Activated CD4-positive, alpha-beta T cell treated with anti-CD3 and anti-CD28 coated beads, Interleukin-2, amount 50 U/mL, for 16 hours (primary cell): ENCODE measurements at regions not wholly inside any gene's neighbourhood (a gene's known extent, or its start where the extent isn't known, plus 50 kb on each side); places are given as distances from the start of the nearest gene placed in this dataset.
"Not testable (repeated sequence)": the region's sequence is repeated elsewhere in the genome, so short reads cannot be mapped to it uniquely, and the experiment has no call there.

Experiments
- DNase-seq: peaks from one replicate; pipeline ENCODE4 v3.0.0-alpha.2; 2020

GRCh38 chr14:85074955-85075354 lies 455.0 kb upstream of the FLRT2 start:
- no peak for DNase-seq

- no peak for DNase-seq
Measured at GRCh38 chr14:85075694-85076476, 454.1 kb upstream of the FLRT2 start.

DNA sequence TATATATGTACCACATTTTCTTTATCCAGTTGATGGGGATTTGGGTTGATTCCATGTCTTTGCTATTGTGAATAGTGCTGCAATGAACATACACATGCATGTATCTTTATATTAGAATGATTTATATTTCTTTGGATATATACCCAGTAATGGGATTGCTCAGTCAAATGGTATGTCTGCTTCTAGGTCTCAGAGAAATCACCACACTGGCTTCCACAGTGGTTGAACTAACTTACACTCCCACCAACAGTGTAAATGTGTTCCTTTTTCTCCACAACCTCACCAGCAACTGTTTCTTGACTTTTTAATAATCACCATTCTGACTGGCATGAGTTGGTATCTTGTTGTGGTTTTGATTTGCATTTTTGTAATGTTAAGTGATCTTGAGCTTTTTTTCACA lies 452.2 kb upstream of the FLRT2 start:
- DNase-seq: not testable (repeated sequence)

DNA sequence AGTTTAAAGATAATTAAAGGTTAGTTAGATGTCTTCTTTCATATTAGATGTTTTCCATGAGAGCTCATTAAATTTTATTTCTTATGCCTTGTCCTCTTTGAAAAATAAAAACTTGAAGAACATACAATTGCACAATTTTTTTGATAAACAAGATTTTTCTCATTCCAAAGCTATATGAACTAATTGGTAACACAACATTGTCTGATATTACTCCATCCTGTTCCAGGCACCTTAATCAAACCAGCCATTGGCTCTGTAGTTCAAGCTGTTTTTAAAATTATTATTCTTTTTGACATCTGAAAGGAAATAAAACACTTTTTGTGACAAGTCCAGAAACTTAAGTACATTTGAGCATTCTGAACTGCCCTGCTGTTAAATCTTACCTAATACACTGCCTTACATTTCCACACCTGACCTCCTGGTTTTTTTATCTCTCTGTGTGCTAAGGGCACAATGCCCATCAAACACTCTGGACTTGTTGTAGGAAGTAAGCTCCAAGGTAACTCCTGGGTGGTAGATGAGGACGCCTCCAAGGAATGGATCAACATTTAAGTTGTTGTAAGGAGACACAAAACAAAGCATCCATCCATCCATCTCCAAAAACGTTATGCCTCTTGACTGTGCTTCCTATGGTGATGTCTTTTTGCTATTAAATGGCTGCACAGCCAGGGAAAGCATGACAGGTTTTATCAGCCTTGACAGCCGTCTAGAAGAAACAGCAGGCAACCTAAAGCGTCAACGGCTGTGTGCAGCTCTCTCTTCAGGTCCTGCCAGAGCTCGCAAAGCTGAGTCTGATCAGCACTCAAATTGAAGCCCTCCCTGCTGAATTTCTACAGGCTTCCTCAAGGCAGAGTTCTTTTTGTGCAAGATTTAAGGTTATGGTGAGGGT lies 449.9 kb upstream of the FLRT2 start:
- no peak for DNase-seq

DNA sequence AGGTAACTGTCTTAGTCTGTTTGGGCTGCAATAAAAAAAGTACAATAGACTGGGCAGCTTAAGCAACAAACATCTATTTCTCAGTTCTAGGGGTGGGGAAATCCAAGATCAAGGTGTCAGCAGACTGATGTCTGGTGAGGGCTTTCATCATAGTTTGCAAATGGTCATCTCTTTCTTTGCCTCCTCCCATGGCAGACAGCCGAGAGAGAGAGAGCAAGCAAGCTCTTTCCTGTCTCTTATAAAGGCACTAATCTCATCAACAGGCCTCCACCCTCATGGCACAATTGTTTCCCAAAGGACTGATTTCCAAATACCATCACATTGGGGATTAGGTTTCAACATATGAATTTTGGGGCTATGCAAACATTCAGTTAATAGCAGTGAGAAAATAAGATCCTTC lies 445.6 kb upstream of the FLRT2 start:
- DNase-seq: no peak

- no peak for DNase-seq
Measured at GRCh38 chr14:85085981-85086380, 444.0 kb upstream of the FLRT2 start.

DNA sequence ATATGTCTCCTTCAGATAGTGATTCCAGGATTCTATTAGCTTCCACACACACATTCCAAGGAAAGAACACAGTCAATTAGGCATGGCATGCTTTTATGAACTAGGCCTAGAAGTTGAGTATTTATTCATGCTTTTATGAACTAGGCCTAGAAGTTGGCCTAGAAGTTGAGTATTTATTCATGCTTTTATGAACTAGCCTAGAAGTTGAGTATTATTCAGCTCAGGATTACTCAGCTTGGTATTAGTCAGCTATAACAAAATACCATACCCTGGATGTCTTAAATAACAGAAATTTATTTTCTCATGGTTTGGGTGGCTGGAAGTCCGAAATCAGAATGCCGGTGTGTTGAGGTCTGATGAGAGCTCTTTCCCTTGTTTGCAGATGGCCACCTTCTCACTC lies 442.7 kb upstream of the FLRT2 start:
- DNase-seq: no peak

- DNase-seq: no peak
Measured at GRCh38 chr14:85088192-85088591, 441.8 kb upstream of the FLRT2 start.

GRCh38 chr14:85090681-85091080 lies 439.3 kb upstream of the FLRT2 start:
- no peak for DNase-seq

GRCh38 chr14:85093631-85094330 lies 436.2 kb upstream of the FLRT2 start:
- no peak for DNase-seq

DNA sequence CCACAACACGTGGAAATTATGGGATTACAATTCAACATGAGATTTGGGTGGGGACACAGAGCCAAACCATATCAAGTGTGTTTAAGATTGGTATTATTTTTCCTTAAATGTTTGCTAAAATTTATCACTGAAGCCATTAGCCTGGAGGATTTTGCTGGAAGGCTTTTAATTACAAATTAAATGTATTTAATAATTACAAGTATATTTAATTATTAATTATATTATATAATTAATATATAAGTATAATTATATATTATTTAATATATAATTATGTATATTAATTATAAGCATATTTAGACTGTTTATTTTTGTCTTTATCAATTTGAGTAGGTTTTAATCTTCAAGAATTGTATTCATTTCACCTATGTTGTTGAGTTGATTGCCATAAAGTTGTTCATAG lies 427.4 kb upstream of the FLRT2 start:
- DNase-seq: no peak

DNA sequence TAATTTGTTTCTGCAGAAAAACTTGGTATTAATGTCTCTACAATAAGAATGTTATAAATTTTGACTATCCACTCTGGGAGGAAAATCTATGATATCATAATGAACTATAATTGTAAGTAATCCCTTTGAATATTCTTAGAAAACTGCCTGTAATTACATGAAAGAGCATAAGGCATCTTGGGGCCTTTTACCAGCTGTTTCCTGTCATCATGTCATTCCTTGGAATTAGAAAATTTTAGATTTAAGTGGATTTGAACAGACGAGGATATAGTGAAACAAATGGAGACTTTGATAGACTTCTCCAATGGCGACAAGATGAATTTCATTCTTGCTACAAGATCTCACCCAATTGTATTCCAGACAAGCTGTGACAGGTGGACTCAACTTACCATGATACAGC lies 423.4 kb upstream of the FLRT2 start:
- DNase-seq: no peak

DNA sequence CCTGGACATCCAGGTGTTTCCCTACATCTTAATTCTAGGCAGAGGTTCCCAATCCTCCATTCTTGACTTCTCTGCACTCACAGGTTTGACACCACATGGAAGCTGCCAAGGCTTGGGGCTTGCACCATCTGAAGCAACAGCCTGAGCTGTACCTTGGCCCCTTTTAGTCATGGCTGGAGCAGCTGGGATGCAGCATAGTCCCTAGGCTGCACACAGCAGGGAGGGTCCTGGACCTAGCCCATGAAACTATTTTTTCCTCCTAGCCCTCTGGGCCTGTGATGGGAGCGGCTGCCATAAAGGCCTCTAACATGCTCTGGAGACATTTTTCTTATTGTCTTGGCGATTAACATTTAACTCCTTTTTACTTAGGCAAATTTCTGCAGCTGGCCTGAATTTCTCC lies 417.2 kb upstream of the FLRT2 start:
- DNase-seq: no peak

DNA sequence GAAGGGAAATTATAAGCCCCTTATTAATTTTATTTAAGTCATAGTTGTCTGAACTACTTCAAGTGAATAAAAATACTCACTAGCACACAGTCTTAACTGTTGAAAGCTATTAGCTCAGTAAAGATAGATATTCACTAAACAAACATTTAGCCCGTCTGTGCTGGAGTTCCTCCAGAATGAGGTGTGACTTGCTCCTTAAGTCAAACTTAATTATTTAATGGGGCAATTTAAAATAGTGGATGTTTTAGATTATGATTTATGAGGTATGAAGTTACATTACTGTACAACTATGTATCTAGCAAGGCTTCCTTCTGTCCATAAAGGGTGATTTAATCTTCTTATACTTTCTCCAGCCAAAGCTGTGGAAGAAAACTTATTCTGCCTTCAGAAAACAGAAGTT lies 414.0 kb upstream of the FLRT2 start:
- DNase-seq: no peak

DNA sequence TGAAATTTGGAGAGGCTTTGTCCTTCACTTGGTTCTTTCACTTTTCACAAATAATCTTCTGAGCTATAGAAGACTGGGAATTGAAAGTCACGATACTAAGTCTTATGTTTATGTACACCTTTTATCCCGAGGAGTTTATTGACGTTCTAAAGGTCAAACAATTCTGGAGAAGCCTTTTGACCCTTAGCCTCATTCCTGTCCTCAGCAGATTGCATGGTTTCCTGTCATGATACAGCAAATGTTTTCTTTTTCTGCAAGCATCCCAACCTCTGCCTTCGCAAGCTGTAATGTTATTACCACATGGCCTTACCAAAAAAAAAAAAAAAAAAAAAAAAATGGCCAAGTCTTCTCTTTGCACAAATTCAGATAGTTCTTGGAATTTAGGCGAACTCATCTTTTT lies 411.7 kb upstream of the FLRT2 start:
- no peak for DNase-seq

DNA sequence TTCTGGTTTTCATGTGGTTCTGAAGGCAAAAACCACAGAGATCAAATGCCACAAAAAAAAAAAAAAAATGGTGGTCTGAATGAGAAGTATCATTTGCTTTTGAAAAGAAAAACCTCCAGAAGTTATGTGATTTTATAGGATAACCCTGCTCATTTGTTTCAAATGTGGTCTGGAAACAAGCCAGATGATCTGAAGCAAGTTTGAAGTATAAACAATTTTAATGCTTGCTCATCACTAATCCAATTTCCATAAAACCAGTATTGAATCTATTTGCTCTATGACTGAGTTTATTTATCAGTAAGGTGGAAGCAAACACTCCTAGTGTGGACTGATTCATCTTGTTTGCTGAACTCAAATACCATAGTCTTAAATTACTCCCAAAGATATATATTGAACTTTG lies 407.3 kb upstream of the FLRT2 start:
- DNase-seq: no peak

DNA sequence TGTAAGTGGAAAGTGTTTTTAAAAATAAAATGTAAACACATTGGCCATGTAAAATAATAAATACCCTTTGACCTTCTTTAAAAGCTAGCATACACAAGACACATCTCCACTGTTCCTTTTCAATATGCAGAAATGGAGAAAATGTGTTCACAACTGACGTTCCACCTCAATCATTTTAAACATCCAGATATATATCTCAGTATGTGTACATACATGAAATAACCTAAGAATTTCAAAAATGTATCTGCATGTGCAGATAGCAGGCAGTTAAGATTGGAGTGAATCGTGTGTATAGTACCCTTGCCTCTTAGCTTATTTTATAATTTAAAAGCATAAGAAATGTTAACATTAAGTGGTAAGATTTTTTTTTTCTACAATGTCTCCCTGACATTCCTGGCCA lies 406.2 kb upstream of the FLRT2 start:
- no peak for DNase-seq

GRCh38 chr14:85124631-85125290 lies 405.2 kb upstream of the FLRT2 start:
- DNase-seq: no peak

- DNase-seq: no peak
Measured at GRCh38 chr14:85125291-85125670, 404.7 kb upstream of the FLRT2 start.

DNA sequence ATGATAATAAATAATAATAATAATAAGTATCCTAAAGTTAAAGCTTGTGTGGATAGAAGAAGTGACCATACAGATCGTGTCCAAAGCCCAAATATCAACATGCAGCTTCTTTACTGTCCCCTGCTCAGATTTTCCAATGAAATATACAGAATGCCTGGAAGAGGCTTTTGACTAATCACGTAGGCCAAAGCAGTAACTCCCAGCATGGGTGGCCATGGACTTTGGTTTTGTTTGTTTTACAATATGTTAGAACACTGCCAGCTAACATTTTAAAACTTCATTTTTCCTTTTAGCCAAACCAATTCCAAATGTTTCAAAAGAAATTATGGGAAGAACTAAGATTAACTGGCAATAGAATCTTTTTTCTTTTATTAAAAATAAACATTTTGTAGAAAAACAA lies 400.0 kb upstream of the FLRT2 start:
- no peak for DNase-seq

GRCh38 chr14:85131226-85131922 lies 398.6 kb upstream of the FLRT2 start:
- no peak for DNase-seq

DNA sequence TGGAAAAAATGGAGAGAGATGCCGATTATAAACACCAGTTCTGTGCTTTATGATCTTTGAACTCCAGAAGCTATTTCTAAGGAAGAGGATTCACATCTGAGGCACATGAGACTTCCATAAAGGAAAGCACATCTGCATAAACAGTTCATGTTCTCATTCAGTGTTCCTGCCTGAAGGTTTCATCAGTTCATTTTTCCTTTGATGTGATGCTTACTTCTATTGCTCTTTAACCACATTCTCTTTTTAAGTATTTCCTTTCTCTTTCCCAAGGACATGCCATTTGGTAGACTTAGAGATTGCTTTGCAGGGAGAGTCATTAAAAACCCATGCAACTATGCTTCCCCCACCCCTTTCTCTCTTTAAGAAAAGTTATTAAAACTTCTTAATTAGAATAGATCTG lies 387.0 kb upstream of the FLRT2 start:
- DNase-seq: no peak

- no peak for DNase-seq
Measured at GRCh38 chr14:85146779-85147178, 383.2 kb upstream of the FLRT2 start.
